NCI-H1092 treated with DMSO at 0.1 percent for 48 hours (cell line): ENCODE measurements at regions not wholly inside any gene's neighbourhood (a gene's known extent, or its start where the extent isn't known, plus 50 kb on each side); places are given as distances from the start of the nearest gene placed in this dataset.

Source experiments
- DNase-seq: peaks from one replicate; lab custom pipeline; 2025; lab: John Stamatoyannopoulos, UW

DNA sequence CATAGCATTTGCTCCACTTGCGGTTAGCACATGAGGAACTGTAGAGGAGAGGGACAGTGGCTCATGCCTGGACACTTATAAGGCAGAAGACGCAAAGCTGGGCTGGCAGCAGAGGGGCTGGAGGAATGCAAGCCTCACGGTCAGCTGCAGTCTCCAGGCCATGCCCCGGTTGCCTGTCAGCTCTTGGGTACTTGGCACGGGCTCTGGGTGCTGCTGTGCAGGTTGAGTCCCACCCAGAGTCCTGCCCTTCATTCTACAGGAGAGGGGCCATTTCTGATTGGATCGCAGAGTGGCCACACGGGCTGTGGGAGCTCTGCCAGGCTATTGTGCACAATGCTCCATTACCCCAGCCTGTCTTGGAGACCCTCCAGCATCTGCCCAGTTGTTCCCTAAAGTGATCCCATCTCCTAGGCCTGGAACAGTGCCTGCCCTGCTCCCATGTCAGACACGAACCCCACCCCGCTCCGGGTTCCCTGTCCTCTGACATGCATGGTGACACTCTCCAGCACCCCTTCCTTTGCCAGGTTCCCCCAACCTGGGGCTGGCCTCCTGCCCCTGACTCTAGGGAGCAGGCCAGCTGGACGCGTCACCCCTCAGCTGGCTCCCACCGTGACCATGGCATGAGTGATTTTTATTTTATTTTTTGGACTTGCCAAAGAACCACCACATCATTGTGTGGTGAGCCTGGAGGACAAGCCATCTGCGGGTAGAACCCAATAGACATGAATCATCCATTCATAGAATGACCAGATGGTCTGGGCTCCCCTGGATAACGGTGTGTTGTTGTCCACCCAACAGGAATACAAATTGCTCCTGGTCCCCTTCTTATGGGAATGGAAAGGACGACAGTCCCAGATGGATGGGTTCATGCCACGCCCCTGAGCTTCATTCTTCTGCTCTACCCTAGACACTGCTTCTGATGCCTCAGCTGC is 51.0 kb upstream of the KLF13 start:
- peak; percentile 3 for DNase-seq

DNA sequence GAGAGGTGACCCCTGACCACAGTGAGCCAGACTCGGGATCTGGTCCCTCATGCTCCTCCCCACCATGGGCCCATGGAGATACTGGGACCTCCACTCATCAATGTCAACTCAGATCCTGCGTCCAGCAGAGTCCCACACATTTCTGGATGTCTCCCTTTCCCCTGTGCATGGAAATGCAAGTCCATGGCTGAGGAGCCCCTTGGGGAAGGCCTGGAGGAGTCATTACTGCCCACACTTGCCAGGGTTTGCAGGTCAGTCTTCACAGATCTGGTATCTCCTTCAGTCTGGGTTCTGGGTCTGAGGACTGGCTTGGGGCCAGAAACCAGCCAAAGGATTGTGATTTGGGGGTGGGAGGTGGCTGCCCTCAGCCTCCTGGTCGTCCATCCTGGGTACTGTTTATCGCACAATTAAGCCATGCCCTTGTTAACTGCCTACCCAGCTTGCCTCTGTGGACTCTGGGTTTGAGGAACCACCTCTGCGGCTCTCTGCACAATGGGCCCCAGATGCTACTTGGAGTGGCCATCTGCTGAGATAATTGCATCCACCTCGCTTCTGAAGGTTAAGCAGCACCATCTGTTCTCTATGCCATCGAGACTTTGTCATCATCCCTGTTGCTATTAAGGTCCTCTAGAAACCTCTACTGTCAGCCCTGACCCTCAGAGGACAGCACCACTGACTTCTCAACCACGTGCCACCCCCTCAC is 49.9 kb upstream of the KLF13 start:
- DNase-seq, result peak; percentile 69
